ENCODE measurements at regions not wholly inside any gene's neighbourhood (a gene's known extent, or its start where the extent isn't known, plus 50 kb on each side); places are given as distances from the start of the nearest gene placed in this dataset.

GRCh38 chr5:173472164-173472563, 143.9 kb upstream of the STC2 start:
- TF ChIP-seq POLR2A (IDR thresholded peaks at IDR 0.05; ENCODE audit: low read depth, low read length) (no peak), CTCF (conservative IDR thresholded peaks at IDR 0.05; ENCODE audit: low read depth, low read length) (no peak)
- TF ChIP-seq, protein P1, sequence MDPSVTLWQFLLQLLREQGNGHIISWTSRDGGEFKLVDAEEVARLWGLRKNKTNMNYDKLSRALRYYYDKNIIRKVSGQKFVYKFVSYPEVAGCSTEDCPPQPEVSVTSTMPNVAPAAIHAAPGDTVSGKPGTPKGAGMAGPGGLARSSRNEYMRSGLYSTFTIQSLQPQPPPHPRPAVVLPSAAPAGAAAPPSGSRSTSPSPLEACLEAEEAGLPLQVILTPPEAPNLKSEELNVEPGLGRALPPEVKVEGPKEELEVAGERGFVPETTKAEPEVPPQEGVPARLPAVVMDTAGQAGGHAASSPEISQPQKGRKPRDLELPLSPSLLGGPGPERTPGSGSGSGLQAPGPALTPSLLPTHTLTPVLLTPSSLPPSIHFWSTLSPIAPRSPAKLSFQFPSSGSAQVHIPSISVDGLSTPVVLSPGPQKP (IDR thresholded peaks at IDR 0.05; ENCODE audit: borderline replicate concordance, low read depth, low read length): no peak
